ENCODE measurements at regions not wholly inside any gene's neighbourhood (a gene's known extent, or its start where the extent isn't known, plus 50 kb on each side); places are given as distances from the start of the nearest gene placed in this dataset.

- no peak for TF ChIP-seq SUZ12 (IDR thresholded peaks at IDR 0.05)
- TF ChIP-seq SP1 (IDR thresholded peaks at IDR 0.05): no peak
- no peak for TF ChIP-seq ELF4 (IDR thresholded peaks at IDR 0.05)
- TF ChIP-seq FOXA1 (IDR thresholded peaks at IDR 0.05): no peak
Observed at GRCh38 chr11:45535033-45535432, 130.4 kb downstream of the CHST1 start.
